Mesendoderm (in vitro differentiated cells): ENCODE measurements at regions not wholly inside any gene's neighbourhood (a gene's known extent, or its start where the extent isn't known, plus 50 kb on each side); places are given as distances from the start of the nearest gene placed in this dataset.

Source experiments
- DNase-seq: peaks from one replicate; pipeline ENCODE4 v3.0.0; 2013
- H2AK5ac ChIP-seq: 2 replicates; pipeline ENCODE4 v1.6.1; 2013; ENCODE audit warnings: low read length, inconsistent platforms
- H2BK120ac ChIP-seq: 2 replicates; pipeline ENCODE4 v1.6.1; 2013; ENCODE audit warnings: low read depth, mild to moderate bottlenecking, low read length, moderate library complexity, mixed read lengths
- H2BK15ac ChIP-seq: replicated peaks from 2 replicates; pipeline ENCODE4 v1.6.1; 2013; ENCODE audit warnings: low read depth, mild to moderate bottlenecking, moderate library complexity
- H2BK5ac ChIP-seq: 2 replicates; pipeline ENCODE4 v1.6.1; 2013; ENCODE audit warnings: low read length, inconsistent platforms
- H3K18ac ChIP-seq: 2 replicates; pipeline ENCODE4 v1.6.1; 2013; ENCODE audit warnings: mild to moderate bottlenecking, low read length, mixed read lengths
- H3K23ac ChIP-seq: one replicate; pipeline ENCODE4 v1.6.1; 2013; ENCODE audit warnings: low read length
- H3K27ac ChIP-seq: 2 replicates; pipeline ENCODE4 v1.5.1; 2013; ENCODE audit warnings: low read depth, mild to moderate bottlenecking, inconsistent platforms, low read length, moderate library complexity
- H3K27me3 ChIP-seq: 2 replicates; pipeline ENCODE4 v1.6.1; 2013; ENCODE audit warnings: low read length, control low read depth, mild to moderate bottlenecking, inconsistent platforms; ENCODE audit not compliant: insufficient read depth, poor library complexity
- H3K36me3 ChIP-seq: 2 replicates; pipeline ENCODE4 v1.6.1; 2013; ENCODE audit warnings: low read length, inconsistent platforms; ENCODE audit not compliant: control insufficient read depth, insufficient read depth
- H3K4ac ChIP-seq: one replicate; pipeline ENCODE4 v1.6.1; 2013; ENCODE audit warnings: low read depth, mild to moderate bottlenecking, low read length, moderate library complexity
- H3K4me1 ChIP-seq: 2 replicates; pipeline ENCODE4 v1.6.1; 2013; ENCODE audit warnings: low read depth, low read length, inconsistent platforms; ENCODE audit not compliant: control insufficient read depth
- H3K4me2 ChIP-seq: 2 replicates; pipeline ENCODE4 v1.6.1; 2013; ENCODE audit warnings: low read length
- H3K4me3 ChIP-seq: 2 replicates; pipeline ENCODE4 v1.5.1; 2013; ENCODE audit warnings: mild to moderate bottlenecking, low read length
- H3K56ac ChIP-seq: one replicate; pipeline ENCODE4 v1.6.1; 2013; ENCODE audit warnings: low read length
- H3K79me1 ChIP-seq: 2 replicates; pipeline ENCODE4 v1.6.1; 2013; ENCODE audit warnings: low read length, inconsistent platforms
- H3K79me2 ChIP-seq: 2 replicates; pipeline ENCODE4 v1.6.1; 2013; ENCODE audit warnings: mild to moderate bottlenecking, low read length; ENCODE audit not compliant: control insufficient read depth, insufficient read depth
- H3K9ac ChIP-seq: 2 replicates; pipeline ENCODE4 v1.6.1; 2013; ENCODE audit warnings: low read length, inconsistent platforms
- H4K5ac ChIP-seq: one replicate; pipeline ENCODE4 v1.6.1; 2013; ENCODE audit warnings: low read length
- H4K8ac ChIP-seq: one replicate; pipeline ENCODE4 v1.6.1; 2013; ENCODE audit warnings: low read depth, mild to moderate bottlenecking, control low read depth, low read length, moderate library complexity
- WGBS: extraction: QIAGEN DNeasy Blood & Tissue Kit; methylation state at CpG from one replicate; pipeline ENCODE4 v1.1.7; 2013; ENCODE audit warnings: low lambda C conversion rate, missing lambda C conversion rate; ENCODE audit not compliant: insufficient coverage; ENCODE audit errors: extremely low coverage; 5-methylcytosine and 5-hydroxymethylcytosine counted together

GRCh38 chr9:80502306-80502705 lies 930.5 kb downstream of the TLE4 start:
- no peaks in the 10 kb centered on the region for H3K27me3 ChIP-seq
- H3K79me2 ChIP-seq, result no peaks in the 10 kb centered on the region
- WGBS, result no CpG with 5 or more reads among the region's 5 CpGs
- no peaks in the 10 kb centered on the region for H3K36me3 ChIP-seq
- no peak overlapping the region for H2BK5ac ChIP-seq
- no peak overlapping the region for H3K9ac ChIP-seq
- H2BK120ac ChIP-seq, result no peak overlapping the region
- no peak overlapping the region for H4K5ac ChIP-seq
- H4K8ac ChIP-seq, result no peak overlapping the region
- DNase-seq, result no peak
- no peak overlapping the region for H3K27ac ChIP-seq
- H3K4me1 ChIP-seq, result no peaks in the 10 kb centered on the region
- no peaks in the 10 kb centered on the region for H3K79me1 ChIP-seq
- H3K56ac ChIP-seq, result no peak overlapping the region
- H3K4me2 ChIP-seq, result no peak overlapping the region
- H3K23ac ChIP-seq, result no peak overlapping the region
- H3K4me3 ChIP-seq, result no peak overlapping the region
- H3K18ac ChIP-seq, result no peak overlapping the region
- H2AK5ac ChIP-seq, result no peak overlapping the region
- no peak overlapping the region for H2BK15ac ChIP-seq
- H3K4ac ChIP-seq, result no peak overlapping the region

DNA sequence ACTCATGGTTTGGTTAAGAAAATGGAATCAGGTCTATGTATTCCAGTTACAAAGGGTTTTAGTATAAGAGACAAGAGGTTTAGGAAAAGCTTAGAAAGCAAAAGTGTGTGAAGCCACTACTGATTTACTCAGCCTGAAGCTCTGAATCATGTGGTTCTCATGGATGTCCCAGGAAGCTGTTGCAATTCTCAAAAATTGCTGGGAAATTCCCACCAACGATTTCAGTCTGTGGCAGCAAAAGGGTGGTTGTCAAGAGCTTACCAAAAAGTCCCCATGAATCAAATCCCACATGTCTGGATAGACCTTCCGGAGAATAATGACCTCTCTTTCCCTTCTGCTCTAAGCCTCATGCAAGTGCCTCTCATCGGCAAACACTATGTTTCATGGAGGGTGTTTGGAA lies 929.9 kb downstream of the TLE4 start:
- DNase-seq, result no peak
- Histone ChIP-seq H3K4me3 (no peak overlapping the region), H3K27ac (no peak overlapping the region)

DNA sequence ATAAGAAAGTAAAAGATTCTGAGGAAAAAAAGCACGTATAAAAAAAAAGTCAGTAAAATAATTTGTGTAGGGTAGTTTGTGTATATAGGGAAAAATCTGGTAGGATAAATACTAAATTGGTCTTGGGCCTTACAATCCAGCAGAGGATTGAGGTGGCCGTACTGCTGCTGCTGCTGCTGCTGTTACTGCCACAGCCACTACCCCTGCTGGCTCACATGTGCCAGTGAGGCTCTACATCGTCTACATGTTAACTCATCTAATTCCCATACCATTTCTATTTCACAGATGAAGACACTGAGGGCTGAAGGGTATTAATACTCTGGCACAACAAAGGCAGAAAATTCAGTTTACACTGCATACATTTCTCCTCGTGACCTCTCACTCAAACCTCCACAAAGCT lies 928.5 kb downstream of the TLE4 start:
- no peak overlapping the region for H2BK5ac ChIP-seq
- no peak overlapping the region for H3K27ac ChIP-seq
- H3K79me1 ChIP-seq, result no peaks in the 10 kb centered on the region
- no peak overlapping the region for H4K5ac ChIP-seq
- no peak overlapping the region for H3K9ac ChIP-seq
- no peaks in the 10 kb centered on the region for H3K27me3 ChIP-seq
- H3K23ac ChIP-seq, result no peak overlapping the region
- H3K18ac ChIP-seq, result no peak overlapping the region
- WGBS, result 100% methylated on average over 1 of the region's 4 CpGs
- no peak overlapping the region for H4K8ac ChIP-seq
- H2AK5ac ChIP-seq, result no peak overlapping the region
- no peaks in the 10 kb centered on the region for H3K79me2 ChIP-seq
- H3K4me3 ChIP-seq, result no peak overlapping the region
- no peak overlapping the region for H3K4me2 ChIP-seq
- H2BK15ac ChIP-seq, result no peak overlapping the region
- peak; percentile 22 for DNase-seq
- no peak overlapping the region for H3K4ac ChIP-seq
- H3K36me3 ChIP-seq, result no peaks in the 10 kb centered on the region
- no peak overlapping the region for H3K56ac ChIP-seq
- H3K4me1 ChIP-seq, result no peaks in the 10 kb centered on the region
- no peak overlapping the region for H2BK120ac ChIP-seq

More for the DNA sequence above, 929.9 kb downstream of the TLE4 start:
- no peak overlapping the region for H2AK5ac ChIP-seq
- H2BK5ac ChIP-seq, result no peak overlapping the region
- H2BK15ac ChIP-seq, result no peak overlapping the region
- no peaks in the 10 kb centered on the region for H3K79me2 ChIP-seq
- no peaks in the 10 kb centered on the region for H3K27me3 ChIP-seq
- H3K56ac ChIP-seq, result no peak overlapping the region
- H3K23ac ChIP-seq, result no peak overlapping the region
- no peaks in the 10 kb centered on the region for H3K36me3 ChIP-seq
- no peaks in the 10 kb centered on the region for H3K79me1 ChIP-seq
- H3K4me2 ChIP-seq, result no peak overlapping the region
- no peaks in the 10 kb centered on the region for H3K4me1 ChIP-seq
- H4K5ac ChIP-seq, result no peak overlapping the region
- H3K4ac ChIP-seq, result no peak overlapping the region
- WGBS, result no CpG with 5 or more reads among the region's 3 CpGs
- no peak overlapping the region for H3K9ac ChIP-seq
- no peak overlapping the region for H2BK120ac ChIP-seq
- H3K18ac ChIP-seq, result no peak overlapping the region
- no peak overlapping the region for H4K8ac ChIP-seq

GRCh38 chr9:80498001-80498555 lies 926.3 kb downstream of the TLE4 start:
- Histone ChIP-seq H4K8ac (no peak overlapping the region), H3K36me3 (no peaks in the 10 kb centered on the region), H3K18ac (no peak overlapping the region), H3K4me2 (no peak overlapping the region), H3K79me2 (no peaks in the 10 kb centered on the region), H2AK5ac (no peak overlapping the region), H3K23ac (no peak overlapping the region), H3K79me1 (no peaks in the 10 kb centered on the region), H3K9ac (no peak overlapping the region), H2BK120ac (no peak overlapping the region), H3K56ac (no peak overlapping the region), H3K27ac (no peak overlapping the region), H3K4ac (no peak overlapping the region), H2BK15ac (no peak overlapping the region), H3K27me3 (no peaks in the 10 kb centered on the region), H3K4me1 (no peaks in the 10 kb centered on the region), H3K4me3 (no peak overlapping the region), H4K5ac (no peak overlapping the region), H2BK5ac (no peak overlapping the region)
- DNase-seq, result no peak
- WGBS, result no CpG with 5 or more reads among the region's 6 CpGs

DNA sequence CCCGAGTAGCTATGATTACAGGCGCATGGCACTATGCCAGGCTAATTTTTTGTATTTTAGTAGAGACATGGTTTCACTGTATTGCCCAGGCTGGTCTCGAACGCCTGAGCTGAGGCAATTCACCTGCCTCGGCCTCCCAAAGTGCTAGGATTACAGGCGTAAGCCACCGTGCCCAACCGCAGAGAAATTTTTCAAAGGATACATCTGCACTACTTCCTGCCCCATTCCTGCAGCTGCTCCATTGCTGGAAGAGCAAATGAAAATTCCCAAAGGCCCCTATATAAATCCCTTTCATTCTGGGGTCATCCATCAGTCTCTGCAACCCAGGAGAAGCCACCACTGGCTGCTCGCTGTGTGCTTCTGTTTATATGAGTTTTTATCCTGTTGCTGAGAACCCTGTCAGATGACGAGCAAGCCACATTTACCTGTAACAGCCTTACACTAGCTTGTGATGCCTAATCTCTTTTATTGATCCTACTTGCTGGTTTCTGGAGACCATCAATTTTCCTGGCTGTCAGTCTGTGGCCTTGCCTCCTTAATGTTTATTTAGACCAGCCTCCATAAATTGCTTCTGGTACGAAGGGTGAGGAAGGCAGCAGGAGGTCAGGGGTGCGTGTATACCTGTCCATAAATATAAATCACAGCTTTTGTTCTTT lies 925.3 kb downstream of the TLE4 start:
- no peak overlapping the region for H3K18ac ChIP-seq
- no peak overlapping the region for H3K4me2 ChIP-seq
- H3K56ac ChIP-seq, result no peak overlapping the region
- H3K27ac ChIP-seq, result no peak overlapping the region
- no peaks in the 10 kb centered on the region for H3K79me1 ChIP-seq
- no peak overlapping the region for H3K9ac ChIP-seq
- H3K79me2 ChIP-seq, result no peaks in the 10 kb centered on the region
- no peak for DNase-seq
- H4K8ac ChIP-seq, result no peak overlapping the region
- WGBS, result no CpG with 5 or more reads among the region's 12 CpGs
- no peaks in the 10 kb centered on the region for H3K27me3 ChIP-seq
- H2BK15ac ChIP-seq, result no peak overlapping the region
- no peaks in the 10 kb centered on the region for H3K4me1 ChIP-seq
- no peak overlapping the region for H3K23ac ChIP-seq
- no peak overlapping the region for H2AK5ac ChIP-seq
- no peak overlapping the region for H3K4me3 ChIP-seq
- no peak overlapping the region for H3K4ac ChIP-seq
- no peak overlapping the region for H4K5ac ChIP-seq
- no peaks in the 10 kb centered on the region for H3K36me3 ChIP-seq
- H2BK5ac ChIP-seq, result no peak overlapping the region
- no peak overlapping the region for H2BK120ac ChIP-seq

GRCh38 chr9:80493258-80493657 lies 921.5 kb downstream of the TLE4 start:
- no peaks in the 10 kb centered on the region for H3K4me1 ChIP-seq
- no peaks in the 10 kb centered on the region for H3K36me3 ChIP-seq
- no peak overlapping the region for H3K4me2 ChIP-seq
- no peak overlapping the region for H2BK15ac ChIP-seq
- H3K4me3 ChIP-seq, result no peak overlapping the region
- no peak overlapping the region for H2AK5ac ChIP-seq
- H2BK5ac ChIP-seq, result no peak overlapping the region
- H2BK120ac ChIP-seq, result no peak overlapping the region
- DNase-seq, result no peak
- H3K27ac ChIP-seq, result no peak overlapping the region
- H3K79me1 ChIP-seq, result no peaks in the 10 kb centered on the region
- no peak overlapping the region for H3K18ac ChIP-seq
- H3K9ac ChIP-seq, result no peak overlapping the region
- no peak overlapping the region for H3K56ac ChIP-seq
- no peak overlapping the region for H3K23ac ChIP-seq
- H3K79me2 ChIP-seq, result no peaks in the 10 kb centered on the region
- H3K27me3 ChIP-seq, result no peaks in the 10 kb centered on the region
- H3K4ac ChIP-seq, result no peak overlapping the region
- H4K8ac ChIP-seq, result no peak overlapping the region
- no peak overlapping the region for H4K5ac ChIP-seq
